ENCODE measurements at regions not wholly inside any gene's neighbourhood (a gene's known extent, or its start where the extent isn't known, plus 50 kb on each side); places are given as distances from the start of the nearest gene placed in this dataset.

DNA sequence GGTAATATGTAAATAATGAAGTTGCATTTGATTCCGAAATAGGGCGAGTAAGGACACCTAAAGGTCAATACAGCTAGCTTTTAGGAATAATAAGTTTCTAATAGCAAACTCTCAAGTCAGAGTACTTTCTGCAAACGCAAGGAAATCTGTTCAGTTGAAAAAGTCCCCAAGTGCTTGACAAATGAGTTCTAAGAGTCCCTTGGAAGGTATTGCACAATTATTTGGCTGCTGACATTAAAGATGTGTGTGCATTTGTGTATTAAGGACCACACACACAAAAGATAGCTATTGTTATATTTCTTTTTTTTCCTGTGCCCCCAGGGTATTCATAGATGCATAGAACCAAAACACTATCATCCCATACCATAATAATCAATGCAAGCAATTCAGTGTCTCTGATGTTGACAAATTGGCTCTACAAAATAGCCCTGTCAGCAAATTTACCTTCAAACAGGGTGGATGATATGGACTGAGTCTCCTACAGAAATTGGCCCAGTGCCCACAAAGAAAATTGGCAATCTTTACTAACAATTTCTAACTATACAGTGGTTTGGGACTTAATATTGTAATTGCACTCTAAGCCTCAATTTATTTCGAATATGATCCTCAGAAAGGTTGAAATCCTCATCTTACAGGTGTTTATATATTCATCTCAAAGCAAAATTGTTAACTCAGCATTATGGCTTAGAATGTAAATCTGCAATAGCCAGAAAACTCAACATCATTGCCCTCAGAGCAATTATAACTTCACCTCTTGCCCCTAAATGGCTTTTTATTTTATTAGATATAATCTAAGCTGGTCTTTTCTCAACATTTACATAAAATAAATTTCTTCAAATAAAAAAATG lies 827.2 kb downstream of the MAT2B start:
- DNase-seq (ENCODE audit: low read depth in 2 of 2, low spot score in 1 of 2) = no peak

DNA sequence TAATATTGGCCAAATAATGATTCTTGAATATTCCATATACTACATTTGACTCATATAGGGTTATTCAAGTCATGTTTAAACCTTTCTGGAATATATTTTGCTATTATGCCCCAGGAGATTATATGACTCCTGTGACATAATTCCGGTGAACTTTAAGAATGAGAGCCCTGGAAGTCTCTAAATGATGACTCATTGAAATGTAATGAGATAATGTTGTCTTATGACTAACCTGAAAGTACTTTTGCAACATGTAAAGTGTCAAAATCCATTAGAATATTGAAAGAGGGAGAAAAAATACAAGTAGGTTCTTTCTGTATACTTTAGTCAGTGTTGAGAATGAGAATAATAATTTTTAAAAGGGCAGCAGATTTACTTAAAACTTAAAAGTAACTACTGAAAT lies 830.4 kb downstream of the MAT2B start:
- no peak for DNase-seq (ENCODE audit: low read depth in 2 of 2, low spot score in 1 of 2)

DNA sequence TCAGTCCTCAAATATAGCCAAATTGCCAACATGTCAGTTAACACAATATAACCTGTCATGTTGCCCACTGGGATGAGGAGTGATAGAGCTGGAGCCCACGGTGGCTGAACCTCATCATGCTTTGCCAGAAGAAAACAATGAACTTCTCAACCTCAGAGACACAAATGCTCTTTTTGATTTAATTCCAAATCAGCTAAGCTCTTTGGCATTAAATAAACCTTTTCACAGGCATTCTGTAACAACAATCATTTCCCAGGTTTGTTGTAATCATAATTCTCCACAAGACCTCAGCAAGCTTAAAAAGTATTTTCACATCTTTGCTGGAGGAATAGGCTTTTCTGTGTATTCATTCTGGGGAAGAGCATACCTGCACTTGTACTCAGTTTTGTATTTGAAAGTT lies 830.9 kb downstream of the MAT2B start:
- no peak for DNase-seq (ENCODE audit: low read depth in 2 of 2, low spot score in 1 of 2)

DNA sequence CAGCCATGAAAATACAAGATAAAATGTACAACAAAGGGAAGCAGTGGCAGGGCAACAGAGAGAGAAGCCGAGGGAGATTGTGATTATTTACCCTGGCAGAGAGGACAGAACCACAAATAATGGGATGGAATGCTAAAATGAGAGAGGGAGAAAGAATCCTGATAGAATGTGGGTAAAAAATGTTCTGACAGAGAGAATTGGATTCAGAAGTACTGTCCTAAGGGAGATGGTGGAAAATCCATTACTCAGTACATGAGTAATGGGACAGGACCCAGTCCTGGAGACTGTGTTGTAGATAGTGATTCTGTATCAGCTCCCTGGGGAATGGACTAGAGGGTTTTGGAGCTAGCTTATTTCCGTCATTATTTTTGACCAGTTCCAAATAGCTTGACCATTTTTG lies 831.5 kb downstream of the MAT2B start:
- no peak for DNase-seq (ENCODE audit: low read depth in 2 of 2, low spot score in 1 of 2)

DNA sequence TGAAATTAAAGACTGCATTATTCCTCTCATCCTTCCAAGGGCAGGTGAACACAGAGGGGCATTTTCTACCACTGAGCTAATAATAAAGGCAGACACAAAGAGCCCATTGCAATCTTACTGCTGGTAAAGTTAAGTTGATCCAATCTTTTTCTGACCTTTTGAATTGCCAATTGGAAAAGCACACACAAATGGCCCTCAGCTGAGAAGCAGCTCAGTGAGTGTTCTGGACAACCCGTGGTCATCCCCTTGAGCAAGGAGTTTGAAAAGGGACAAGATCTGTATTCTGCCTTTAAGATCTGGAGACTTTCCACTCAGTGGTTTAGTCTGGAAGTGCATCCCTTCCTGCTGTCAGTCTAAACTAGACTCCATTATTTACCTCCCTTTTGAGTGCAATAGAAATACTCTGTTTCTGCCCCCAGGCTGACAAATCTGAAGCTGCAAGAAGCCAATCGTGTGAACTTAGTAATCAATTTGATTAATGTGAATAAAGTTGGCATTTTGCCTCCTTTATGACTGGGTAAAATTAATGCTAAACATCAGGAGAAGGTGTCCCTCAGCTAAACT lies 835.7 kb downstream of the MAT2B start:
- no peak for DNase-seq (ENCODE audit: low read depth in 2 of 2, low spot score in 1 of 2)

DNA sequence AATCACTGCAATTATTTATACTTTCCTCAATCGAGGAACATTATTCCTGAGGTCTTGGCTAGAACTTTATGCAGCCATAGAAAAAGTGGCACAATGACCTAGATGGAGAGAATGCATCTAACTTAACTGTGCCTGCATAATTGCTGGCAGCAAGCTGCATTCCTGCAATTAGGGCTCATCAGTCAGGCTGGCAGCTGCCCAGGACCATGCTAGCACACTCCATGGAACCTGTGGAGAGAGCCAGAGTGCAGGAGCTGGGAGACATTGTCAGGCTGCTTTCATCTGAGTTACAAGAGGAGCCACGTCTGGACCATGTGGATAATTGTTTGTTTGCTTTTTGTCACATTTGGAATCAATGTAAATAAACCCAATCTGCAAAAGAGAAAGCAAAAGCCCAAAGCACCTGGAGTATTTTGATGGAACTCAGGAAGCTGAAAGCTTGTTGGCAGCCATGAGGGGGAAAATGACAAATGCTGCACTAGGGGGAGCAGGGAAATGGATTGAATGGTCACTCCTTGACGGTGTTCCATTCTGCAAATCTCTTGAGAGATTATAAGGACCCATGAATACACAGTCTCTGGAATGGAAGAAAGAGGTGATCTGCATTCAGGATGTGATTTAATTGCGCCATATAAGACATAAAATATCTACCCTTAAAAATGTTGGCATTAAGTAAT lies 839.9 kb downstream of the MAT2B start:
- no peak for DNase-seq (ENCODE audit: low read depth in 2 of 2, low spot score in 1 of 2)

DNA sequence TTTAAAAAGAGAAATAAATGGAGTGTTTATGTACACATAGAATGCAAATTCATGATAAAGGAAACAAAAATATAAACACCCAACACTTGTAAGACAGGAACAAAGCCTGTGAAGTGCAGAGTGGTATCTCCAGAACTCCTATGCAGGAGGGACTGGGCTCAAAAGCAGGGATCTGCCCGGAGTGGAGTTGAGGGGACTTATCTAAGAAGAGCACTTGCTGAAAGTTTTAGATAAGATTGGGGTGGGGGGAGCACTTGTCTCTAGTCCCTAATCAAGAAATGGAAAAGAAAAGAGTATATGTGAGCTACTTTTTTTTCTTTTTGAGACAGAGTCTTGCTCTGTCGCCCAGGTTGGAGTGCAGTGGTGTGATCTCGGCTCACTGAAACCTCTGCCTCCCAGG lies 840.4 kb downstream of the MAT2B start:
- DNase-seq (ENCODE audit: low read depth in 2 of 2, low spot score in 1 of 2) = no peak

DNA sequence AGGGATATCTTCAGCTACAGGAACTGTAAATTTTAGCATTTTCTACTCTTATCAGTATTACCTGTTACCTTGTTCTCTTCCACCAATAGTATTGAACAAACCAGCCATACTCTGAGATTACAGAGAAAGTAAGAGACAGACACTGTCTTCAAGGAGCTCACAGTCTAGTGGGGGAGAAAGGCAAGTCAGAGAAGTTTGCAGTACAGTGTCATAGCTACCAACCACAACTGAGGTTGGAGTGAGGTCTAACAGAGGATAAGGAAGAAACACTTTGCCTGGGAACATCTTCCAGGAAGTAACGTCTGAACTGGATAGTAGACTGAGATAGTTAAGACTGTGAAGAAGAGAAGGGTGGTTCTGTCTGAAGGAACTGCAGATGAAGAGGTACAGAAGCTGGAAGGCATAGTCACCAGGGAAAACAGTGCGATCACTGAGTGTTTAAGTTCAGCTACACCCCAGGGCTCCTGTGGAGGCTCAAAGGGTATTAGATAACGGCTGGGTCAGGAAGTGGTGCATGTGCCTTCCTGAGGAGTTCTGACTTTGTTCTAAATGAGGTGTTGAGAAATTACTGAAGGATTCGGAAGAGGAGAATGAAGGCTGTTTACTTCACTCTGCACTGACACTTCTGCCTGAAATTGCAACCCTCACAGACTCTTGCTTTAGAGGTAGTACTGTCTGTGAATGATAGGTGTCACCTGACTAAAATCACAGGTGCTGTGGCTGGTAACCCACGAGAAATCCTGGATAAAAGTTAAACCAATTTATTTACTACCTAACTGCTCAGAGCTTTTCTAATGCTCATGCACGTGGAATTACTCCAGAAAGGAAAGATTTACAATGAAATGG lies 841.6 kb downstream of the MAT2B start:
- no peak for DNase-seq (ENCODE audit: low read depth in 2 of 2, low spot score in 1 of 2)

DNA sequence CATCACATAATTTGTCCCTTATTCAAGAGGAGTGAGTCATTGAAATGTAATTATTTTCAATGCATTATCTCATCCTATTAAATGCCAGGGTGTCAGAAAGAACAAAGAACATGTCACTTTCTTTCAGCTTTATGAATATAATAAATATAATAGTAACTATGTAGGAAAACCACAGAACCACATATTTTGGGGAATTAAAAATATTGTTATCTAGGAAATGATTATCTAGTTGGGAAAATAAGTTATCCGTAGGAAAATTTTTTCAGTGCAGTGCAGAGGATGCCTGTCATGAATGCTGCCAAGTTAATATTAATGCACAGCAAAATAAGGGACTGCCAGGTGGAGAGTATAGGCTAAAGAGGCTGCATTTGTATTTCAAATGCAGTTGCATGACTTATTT lies 844.8 kb downstream of the MAT2B start:
- DNase-seq (ENCODE audit: low read depth in 2 of 2, low spot score in 1 of 2) = no peak

DNA sequence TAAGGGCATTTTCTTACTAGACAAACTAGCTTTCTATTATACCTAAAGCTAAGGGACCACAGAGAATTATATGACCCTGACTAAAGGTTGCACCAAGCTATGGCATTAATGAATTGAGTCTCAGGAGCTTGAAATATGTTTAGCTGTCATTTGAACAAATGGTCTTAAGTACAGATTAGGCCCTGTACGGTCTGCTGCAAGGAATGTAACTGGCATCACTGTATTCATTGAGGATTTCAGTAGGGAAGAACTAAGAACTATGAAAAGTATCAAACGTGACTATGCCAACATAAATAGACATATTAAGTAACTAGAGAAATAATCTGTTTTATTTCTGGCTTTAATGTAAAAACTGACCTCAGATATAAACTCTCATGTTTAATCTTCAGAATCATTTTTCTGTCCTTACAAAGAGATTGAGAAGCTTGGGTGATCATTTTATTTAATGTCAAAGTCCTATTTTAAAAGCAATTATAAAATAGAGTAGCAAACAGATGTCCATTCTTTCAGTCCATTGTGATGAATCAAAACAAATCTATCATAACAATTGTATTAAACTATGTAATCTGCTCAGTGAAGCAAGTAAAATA lies 845.9 kb downstream of the MAT2B start:
- no peak for DNase-seq (ENCODE audit: low read depth in 2 of 2, low spot score in 1 of 2)

DNA sequence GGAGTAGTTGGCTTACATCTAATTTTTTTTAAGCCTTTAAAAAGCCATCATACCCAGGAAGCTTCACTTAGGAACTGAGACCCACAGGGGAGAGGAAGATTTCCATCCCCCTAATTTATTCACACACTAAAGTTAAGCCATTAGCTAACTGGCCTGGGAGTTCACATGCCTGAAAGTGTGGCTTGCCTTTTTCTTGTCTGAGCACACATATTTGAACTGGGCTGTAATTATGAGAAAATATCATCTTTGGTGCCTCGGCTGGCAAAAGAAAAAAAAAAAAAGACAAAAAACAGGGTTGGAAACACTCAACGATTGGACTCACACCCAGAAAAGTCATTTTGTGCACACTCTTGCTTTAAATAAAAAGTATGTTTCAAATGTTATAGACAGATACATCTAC lies 847.3 kb downstream of the MAT2B start:
- DNase-seq (ENCODE audit: low read depth in 2 of 2, low spot score in 1 of 2) = no peak

DNA sequence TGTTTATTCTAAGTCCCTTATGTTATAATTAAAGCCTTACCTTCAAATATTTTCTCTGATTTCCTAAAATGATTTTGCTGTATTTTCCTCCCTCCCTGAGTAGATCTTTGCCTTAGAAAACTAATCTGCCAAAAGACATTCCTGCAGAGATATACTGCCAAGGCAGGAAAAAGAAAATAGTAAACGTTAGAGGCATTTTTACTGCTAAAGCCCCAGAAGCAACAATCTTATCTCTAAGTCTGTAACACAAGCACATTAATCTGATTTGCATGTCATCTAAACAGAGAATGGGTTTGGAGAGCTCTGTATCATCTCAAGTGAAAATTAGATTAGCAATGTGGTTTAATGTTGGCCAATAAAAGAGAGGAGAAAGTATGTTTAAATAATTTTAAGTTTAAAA lies 847.7 kb downstream of the MAT2B start:
- no peak for DNase-seq (ENCODE audit: low read depth in 2 of 2, low spot score in 1 of 2)

DNA sequence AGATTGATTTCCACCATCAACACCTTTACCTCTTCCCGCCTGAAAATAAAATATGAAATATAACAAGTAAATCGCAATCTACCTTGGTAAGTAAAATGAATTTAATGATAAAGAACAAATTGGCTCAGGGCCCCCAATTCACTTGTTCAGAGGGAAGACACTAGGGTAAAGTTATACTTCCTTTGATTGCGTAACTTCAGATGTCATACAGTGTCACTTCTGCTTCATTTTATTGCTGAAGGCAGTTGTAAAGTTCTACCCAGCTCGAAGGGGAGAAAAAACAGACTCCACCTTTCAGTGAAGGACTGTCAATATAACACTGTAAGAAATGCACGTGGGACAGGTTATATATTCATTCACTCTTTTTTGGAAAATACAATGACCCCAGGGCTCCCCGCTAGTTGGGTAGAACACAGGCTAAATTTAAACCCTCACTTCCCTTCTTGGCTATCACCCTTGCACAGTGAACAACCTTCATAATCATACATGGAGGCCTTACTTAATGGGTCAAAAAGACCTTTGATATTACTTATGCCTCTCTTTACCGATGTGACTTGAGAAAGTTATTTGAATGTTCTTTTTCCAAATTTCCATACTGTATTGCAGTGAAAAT lies 848.8 kb downstream of the MAT2B start:
- DNase-seq (ENCODE audit: low read depth in 2 of 2, low spot score in 1 of 2) = no peak

DNA sequence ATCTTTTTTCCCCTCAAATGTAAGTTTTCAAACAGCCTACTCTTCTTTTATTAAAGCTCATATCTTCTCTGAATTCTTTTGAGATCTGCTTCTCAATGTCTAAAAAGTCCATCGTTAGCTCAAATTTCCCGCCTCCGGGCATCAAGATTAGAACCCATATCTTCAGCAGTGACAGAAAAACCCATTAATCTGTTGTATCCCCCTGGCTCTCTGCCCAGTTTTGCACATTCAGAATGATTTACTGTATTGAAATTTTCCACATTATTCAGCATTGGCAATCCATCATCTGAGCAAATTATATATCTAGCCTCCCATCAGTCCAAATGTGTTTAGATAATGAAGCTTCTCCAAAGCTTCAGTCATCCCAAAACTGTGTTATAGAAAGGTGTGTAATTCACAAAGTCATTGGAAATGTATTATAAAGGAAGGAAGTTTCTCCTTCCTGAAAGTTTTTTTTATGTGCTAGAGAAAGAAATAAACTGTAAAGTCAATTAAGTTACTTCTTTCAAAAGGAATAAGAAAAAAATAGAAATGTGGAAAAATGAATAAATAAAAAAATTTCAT lies 849.9 kb downstream of the MAT2B start:
- no peak for DNase-seq (ENCODE audit: low read depth in 2 of 2, low spot score in 1 of 2)

DNA sequence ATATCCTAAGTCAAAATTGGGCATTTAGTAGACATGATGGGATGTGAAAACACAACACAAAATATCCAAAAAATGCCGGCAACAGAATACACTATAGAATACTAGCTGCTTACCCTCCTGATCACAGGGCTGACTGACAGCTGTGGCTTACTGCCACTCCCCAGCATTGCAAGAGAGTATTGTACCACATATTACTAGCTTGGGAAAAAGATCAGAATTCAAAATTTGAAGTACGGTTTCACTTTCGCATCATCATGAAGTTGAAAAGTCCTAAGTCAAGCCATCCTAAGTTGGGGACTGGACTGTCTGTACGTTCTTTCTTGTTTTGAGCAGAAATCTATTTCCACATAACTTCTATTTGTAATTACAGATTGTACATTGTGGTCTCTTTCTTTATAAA lies 851.4 kb downstream of the MAT2B start:
- DNase-seq (ENCODE audit: low read depth in 2 of 2, low spot score in 1 of 2) = no peak

DNA sequence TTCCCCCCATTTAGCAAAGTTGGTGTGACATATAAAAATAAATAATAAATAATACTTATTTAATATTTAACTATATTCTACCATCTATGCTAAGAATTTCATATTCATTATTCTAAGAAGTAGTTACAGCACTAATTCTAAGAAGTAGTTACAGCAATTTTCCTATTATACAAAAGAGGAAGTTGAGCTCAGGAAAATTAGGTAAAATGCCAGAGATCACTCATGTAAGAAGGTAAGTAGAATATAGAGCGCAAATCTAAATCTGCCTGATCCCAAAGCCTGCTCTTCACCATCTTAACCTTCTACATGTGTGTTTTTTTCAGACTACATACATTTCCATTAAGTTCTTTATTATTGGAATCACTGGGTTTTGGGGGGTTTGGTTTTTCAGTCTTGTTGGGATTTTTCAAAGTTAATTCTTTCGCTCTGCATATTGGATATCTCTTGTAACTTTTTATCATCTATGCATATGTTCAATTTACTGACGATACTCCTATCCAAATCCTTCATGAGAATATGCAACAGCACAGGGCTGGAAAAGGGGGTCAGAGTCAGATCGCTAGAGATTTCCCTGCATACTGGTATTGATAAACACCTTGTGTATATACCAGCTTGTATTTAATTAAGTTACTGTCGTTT lies 852.1 kb downstream of the MAT2B start:
- DNase-seq (ENCODE audit: low read depth in 2 of 2, low spot score in 1 of 2) = no peak

DNA sequence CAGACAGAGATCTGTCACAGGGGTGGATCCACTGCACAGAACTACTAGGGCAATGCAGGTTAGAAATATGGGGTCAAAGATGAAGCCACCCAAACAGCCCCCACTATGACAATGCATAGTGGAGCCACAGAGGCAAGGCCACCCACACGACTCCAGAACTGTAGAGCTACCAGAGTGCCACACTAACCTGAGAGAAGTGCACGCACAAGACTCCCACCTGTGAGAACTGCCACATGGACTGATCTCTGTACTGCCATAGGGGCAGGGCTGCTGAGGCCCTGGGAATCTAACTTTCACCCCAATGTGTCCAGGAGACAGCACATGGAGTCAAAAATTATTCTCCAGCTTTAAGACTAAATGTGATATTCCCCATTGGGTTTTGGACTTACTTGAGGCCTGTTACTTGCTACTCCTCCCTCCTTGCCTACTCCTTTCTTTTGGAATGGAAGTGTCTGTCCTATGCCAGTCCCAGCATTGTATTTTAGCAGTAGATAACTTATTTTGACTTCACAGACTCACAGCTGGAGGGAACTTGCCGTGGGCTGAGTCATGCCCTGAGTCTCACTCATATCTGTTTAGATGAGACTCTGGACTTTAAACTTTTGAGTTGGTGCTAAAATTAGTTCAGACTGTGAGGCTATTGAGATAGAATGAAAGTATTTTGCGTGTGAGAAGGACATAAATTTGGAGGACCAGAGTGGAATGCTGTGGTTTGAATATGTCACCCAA lies 853.3 kb downstream of the MAT2B start:
- DNase-seq (ENCODE audit: low read depth in 2 of 2, low spot score in 1 of 2) = no peak

DNA sequence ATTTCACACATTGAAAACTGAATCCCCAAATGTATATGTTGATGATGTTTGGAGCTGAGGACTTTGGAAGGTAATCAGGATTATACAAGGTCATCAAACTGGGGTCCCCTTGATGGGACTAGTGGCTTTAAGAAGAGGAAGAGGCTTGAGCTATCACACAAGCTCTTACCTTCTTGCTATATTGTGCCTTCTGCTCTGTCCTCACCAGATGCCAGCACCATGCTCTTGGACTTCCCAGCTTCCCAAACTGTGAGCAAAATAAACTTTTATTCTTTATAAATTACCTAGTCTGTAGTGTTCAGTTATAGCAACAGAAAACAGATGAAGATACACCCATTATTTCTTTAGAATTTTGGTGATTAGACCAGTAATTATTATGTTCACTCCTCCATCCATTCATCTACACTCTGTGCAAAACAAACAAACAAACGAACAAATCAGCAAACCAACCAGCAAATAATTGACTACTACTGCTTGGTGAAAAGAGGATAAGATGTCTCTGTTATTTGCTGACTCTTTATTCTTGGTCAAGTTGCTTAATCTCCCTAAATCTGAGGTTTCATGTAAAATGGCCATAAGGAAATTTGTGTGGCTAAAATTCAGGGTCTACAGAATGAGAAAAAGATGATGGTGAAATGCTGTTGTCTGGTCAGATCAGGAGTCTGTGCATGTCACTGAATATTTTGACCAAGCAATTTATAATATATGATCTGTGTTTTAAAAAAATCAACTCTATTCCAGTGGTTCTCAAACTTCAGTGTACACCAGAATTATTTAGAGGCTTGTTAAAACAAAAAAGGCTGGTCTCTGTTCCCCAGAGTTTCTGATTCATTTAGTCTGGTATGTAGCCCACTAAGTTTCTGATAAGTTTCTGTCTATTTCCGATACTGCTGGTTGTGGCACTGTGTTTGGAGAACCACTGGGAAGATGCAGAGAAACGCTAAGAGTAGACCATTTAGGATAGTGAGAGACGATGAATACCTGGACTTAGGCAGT lies 854.1 kb downstream of the MAT2B start:
- DNase-seq (ENCODE audit: low read depth in 2 of 2, low spot score in 1 of 2) = no peak

Data from stimulated activated CD8-positive, alpha-beta memory T cell treated with anti-CD3 and anti-CD28 coated beads, Interleukin-4, amount 100 ng/mL, for 1 hour (primary cell).